OCI-LY7 (cell line): ENCODE measurements at regions not wholly inside any gene's neighbourhood (a gene's known extent, or its start where the extent isn't known, plus 50 kb on each side); places are given as distances from the start of the nearest gene placed in this dataset.

ENCODE experiments used
- CTCF ChIP-seq: fragments of 200-600 bp; sonication (generic); conservative IDR thresholded peaks from 2 replicates; pipeline ENCODE4 v1.5.1; 2014; ENCODE audit warnings: mild to moderate bottlenecking, antibody characterized with exemption, low read length, moderate library complexity, mixed read lengths
- EZH2phosphoT487 ChIP-seq: fragments of 200-600 bp; sonication (generic); IDR thresholded peaks from 2 replicates; pipeline ENCODE4 v1.6.1; 2018; ENCODE audit warnings: low read depth, borderline replicate concordance, mild to moderate bottlenecking, mixed run types, antibody characterized with exemption, low read length, moderate library complexity, mixed read lengths

GRCh38 chr6:18837013-18837412 is 449.9 kb downstream of the RNF144B start:
- TF ChIP-seq CTCF (no peak), EZH2phosphoT487 (no peak)
